UCSD-AML1 (cell line): ENCODE measurements at regions not wholly inside any gene's neighbourhood (a gene's known extent, or its start where the extent isn't known, plus 50 kb on each side); places are given as distances from the start of the nearest gene placed in this dataset.

Experiments used
- DNase-seq: peaks from one replicate; lab custom pipeline; 2025; ENCODE audit not compliant: unreplicated experiment; lab: John Stamatoyannopoulos, UW

- no peak for DNase-seq
These were observed 172.8 kb upstream of the EDNRA start for GRCh38 chr4:147307896-147308674.

- DNase-seq = no peak
These were observed 171.5 kb upstream of the EDNRA start for GRCh38 chr4:147309434-147309833.

- DNase-seq = no peak
These were observed 170.6 kb upstream of the EDNRA start for GRCh38 chr4:147310312-147310711.

- no peak for DNase-seq
These were observed 168.9 kb upstream of the EDNRA start for GRCh38 chr4:147311956-147312355.

- no peak for DNase-seq
These were observed 168.4 kb upstream of the EDNRA start for GRCh38 chr4:147312376-147313046.

GRCh38 chr4:147313108-147313507 lies 167.8 kb upstream of the EDNRA start:
- no peak for DNase-seq

- no peak for DNase-seq
These were observed 162.3 kb upstream of the EDNRA start for GRCh38 chr4:147318586-147318985.

- no peak for DNase-seq
These were observed 155.3 kb upstream of the EDNRA start for GRCh38 chr4:147325571-147325981.

GRCh38 chr4:147326591-147326990 lies 154.3 kb upstream of the EDNRA start:
- DNase-seq = no peak

GRCh38 chr4:147327322-147327721 lies 153.6 kb upstream of the EDNRA start:
- no peak for DNase-seq

GRCh38 chr4:147328189-147328588 lies 152.7 kb upstream of the EDNRA start:
- DNase-seq = no peak

- DNase-seq = no peak
These were observed 152.0 kb upstream of the EDNRA start for GRCh38 chr4:147328756-147329446.

- no peak for DNase-seq
These were observed 148.8 kb upstream of the EDNRA start for GRCh38 chr4:147332091-147332490.

GRCh38 chr4:147334478-147334877 lies 146.4 kb upstream of the EDNRA start:
- no peak for DNase-seq

- DNase-seq = no peak
These were observed 145.7 kb upstream of the EDNRA start for GRCh38 chr4:147335183-147335582.

- DNase-seq = no peak
These were observed 144.6 kb upstream of the EDNRA start for GRCh38 chr4:147336252-147336651.

GRCh38 chr4:147339100-147339499 lies 141.8 kb upstream of the EDNRA start:
- DNase-seq = no peak

GRCh38 chr4:147340111-147340510 lies 140.8 kb upstream of the EDNRA start:
- no peak for DNase-seq

- DNase-seq = no peak
These were observed 140.2 kb upstream of the EDNRA start for GRCh38 chr4:147340591-147341120.

- DNase-seq = no peak
These were observed 137.2 kb upstream of the EDNRA start for GRCh38 chr4:147343692-147344091.

- DNase-seq = no peak
These were observed 135.2 kb upstream of the EDNRA start for GRCh38 chr4:147345662-147346061.

GRCh38 chr4:147347217-147347616 lies 133.7 kb upstream of the EDNRA start:
- DNase-seq = no peak
